ENCODE measurements at regions not wholly inside any gene's neighbourhood (a gene's known extent, or its start where the extent isn't known, plus 50 kb on each side); places are given as distances from the start of the nearest gene placed in this dataset.

DNA sequence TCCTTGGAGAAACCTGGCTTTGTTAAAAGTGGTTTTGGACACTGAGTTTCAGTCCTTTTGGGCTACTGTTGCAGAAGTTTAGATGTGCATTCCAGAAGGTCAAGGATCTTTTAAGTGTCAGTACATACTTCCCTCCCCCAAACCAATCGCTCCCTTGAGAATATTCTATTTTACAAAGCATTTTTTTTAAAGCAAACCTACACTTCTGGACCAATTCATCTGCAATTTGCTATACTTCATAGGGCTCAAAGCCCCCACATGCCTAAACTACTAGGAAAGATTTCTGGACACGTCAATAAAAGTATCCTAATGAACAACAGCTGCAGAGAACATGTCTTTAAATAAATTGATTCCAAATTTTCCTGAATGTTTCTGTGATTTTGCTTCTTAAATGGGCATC lies 157.6 kb downstream of the RDH14 start:
- TF ChIP-seq, protein P1, sequence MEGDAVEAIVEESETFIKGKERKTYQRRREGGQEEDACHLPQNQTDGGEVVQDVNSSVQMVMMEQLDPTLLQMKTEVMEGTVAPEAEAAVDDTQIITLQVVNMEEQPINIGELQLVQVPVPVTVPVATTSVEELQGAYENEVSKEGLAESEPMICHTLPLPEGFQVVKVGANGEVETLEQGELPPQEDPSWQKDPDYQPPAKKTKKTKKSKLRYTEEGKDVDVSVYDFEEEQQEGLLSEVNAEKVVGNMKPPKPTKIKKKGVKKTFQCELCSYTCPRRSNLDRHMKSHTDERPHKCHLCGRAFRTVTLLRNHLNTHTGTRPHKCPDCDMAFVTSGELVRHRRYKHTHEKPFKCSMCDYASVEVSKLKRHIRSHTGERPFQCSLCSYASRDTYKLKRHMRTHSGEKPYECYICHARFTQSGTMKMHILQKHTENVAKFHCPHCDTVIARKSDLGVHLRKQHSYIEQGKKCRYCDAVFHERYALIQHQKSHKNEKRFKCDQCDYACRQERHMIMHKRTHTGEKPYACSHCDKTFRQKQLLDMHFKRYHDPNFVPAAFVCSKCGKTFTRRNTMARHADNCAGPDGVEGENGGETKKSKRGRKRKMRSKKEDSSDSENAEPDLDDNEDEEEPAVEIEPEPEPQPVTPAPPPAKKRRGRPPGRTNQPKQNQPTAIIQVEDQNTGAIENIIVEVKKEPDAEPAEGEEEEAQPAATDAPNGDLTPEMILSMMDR (IDR thresholded peaks at IDR 0.05) = no peak
- TF ChIP-seq POLR2A (IDR thresholded peaks at IDR 0.05) = no peak
